Adrenal gland (tissue), 9 donors: ENCODE measurements at regions not wholly inside any gene's neighbourhood (a gene's known extent, or its start where the extent isn't known, plus 50 kb on each side); places are given as distances from the start of the nearest gene placed in this dataset.

Experiments
- DNase-seq, 7 donors: peaks; one replicate each; pipeline ENCODE4 v3.0.0-alpha.2; 2019 to 2020
- H3K27ac ChIP-seq, 5 donors: fragments of 200-600 bp; sonication (generic) in 4 of 5; 1 replicate in 3 of 5; 2 replicates in 2 of 5; pipeline versions ENCODE4 v1.5.1 to v1.8.0; 2016 to 2020; ENCODE audit warnings: mild to moderate bottlenecking in 1 of 5
- H3K27me3 ChIP-seq: fragments of 200-600 bp; 2 replicates; pipeline ENCODE4 v1.8.0; 2021
- H3K36me3 ChIP-seq, 2 donors: fragments of 200-600 bp; replicated peaks in 1 of 2; 1 replicate in 1 of 2; 2 replicates in 1 of 2; pipeline versions ENCODE4 v1.5.1 to v1.8.0; 2018 to 2022
- H3K4me1 ChIP-seq, 2 donors: fragments of 200-600 bp; replicated peaks in 1 of 2; 1 replicate in 1 of 2; 2 replicates in 1 of 2; pipeline versions ENCODE4 v1.5.1 to v1.8.0; 2018 to 2021
- H3K4me3 ChIP-seq, 4 donors: fragments of 200-600 bp; sonication (generic) in 3 of 4; one replicate each; pipeline ENCODE4 v1.5.1; 2016 to 2018
- H3K9me3 ChIP-seq, 3 donors: fragments of 200-600 bp; sonication (generic) in 1 of 3; replicated peaks in 1 of 3; 1 replicate in 2 of 3; 2 replicates in 1 of 3; pipeline versions ENCODE4 v1.5.1 to v1.8.0; 2016 to 2021
- CTCF ChIP-seq, 6 experiments: fragments of 450-650 bp in 4 of 6; fragments of 200-600 bp in 2 of 6; sonication (generic) in 1 of 6; IDR thresholded peaks; 1 replicate in 5 of 6; 2 replicates in 1 of 6; pipeline versions ENCODE4 v1.5.1 to v1.8.0; 2016 to 2021; ENCODE audit warnings: antibody characterized with exemption in 6 of 6, mild to moderate bottlenecking in 2 of 6, moderate library complexity in 1 of 6
- POLR2A ChIP-seq, 2 donors: fragments of 450-650 bp; IDR thresholded peaks; one replicate each; pipeline ENCODE4 v1.6.1; 2017; ENCODE audit warnings: antibody characterized with exemption in 2 of 2, mild to moderate bottlenecking in 2 of 2, moderate library complexity in 1 of 2
- WGBS, 4 donors: extraction: QIAGEN DNeasy Blood & Tissue Kit in 2 of 4; methylation state at CpG; one replicate each; pipeline versions ENCODE4 v1.1.5 to v1.1.7; 2013 to 2017; 5-methylcytosine and 5-hydroxymethylcytosine counted together
- intact Hi-C, 2 donors: fragments of 100-400 bp; cut with DNase I; formaldehyde crosslinking; loops; one replicate each; pipeline versions ENCODE4 v1.14.1 to v1.15.0; 2022 to 2023
- donor health status: healthy with polysubstance abuse.
- donor health status: Bipolar disorder and iron deficiency.
- donor health status: DM: yes; HTN: yes; CAD: no.
- donor health status: DM: no; HTN: no; CAD: no.
- donor health status: DM: no; HTN: no; CAD: no.

- Histone ChIP-seq H3K9me3 (peaks cover 0 to 5% (median 0%) of the 10 kb centered on the region in 3 donors), H3K27ac (no peak overlapping the region), H3K4me1 (no peaks in the 10 kb centered on the region), H3K27me3 (no peaks in the 10 kb centered on the region), H3K36me3 (no peaks in the 10 kb centered on the region), H3K4me3 (no peak overlapping the region)
- 62 to 90% (median 77%) methylated on average over 2 of the region's 2 CpGs for WGBS, 4 donors
- no peak for DNase-seq
- intact Hi-C loops: no loop called here
- TF ChIP-seq POLR2A (IDR thresholded peaks at IDR 0.05): no peak
- TF ChIP-seq CTCF (IDR thresholded peaks at IDR 0.05): no peak
These were observed 102.1 kb upstream of the SLC5A12 start for GRCh38 chr11:26823963-26824362.

GRCh38 chr11:26827567-26828081 lies 105.8 kb upstream of the SLC5A12 start:
- WGBS, 4 donors: 62 to 72% (median 67%) methylated on average over 10 of the region's 10 CpGs
- intact Hi-C loops: no loop called here

GRCh38 chr11:26828288-26828687 lies 106.4 kb upstream of the SLC5A12 start:
- DNase-seq: no peak
- H3K9me3 ChIP-seq: peaks cover 0 to 5% (median 0%) of the 10 kb centered on the region in 3 donors
- no peaks in the 10 kb centered on the region for H3K4me1 ChIP-seq
- 43 to 76% (median 63%) methylated on average over 2 of the region's 2 CpGs for WGBS, 4 donors
- no peak for TF ChIP-seq CTCF (IDR thresholded peaks at IDR 0.05)
- TF ChIP-seq POLR2A (IDR thresholded peaks at IDR 0.05): no peak
- no peaks in the 10 kb centered on the region for H3K36me3 ChIP-seq
- H3K4me3 ChIP-seq: no peak overlapping the region
- no peak overlapping the region for H3K27ac ChIP-seq
- intact Hi-C loops: no loop called here
- no peaks in the 10 kb centered on the region for H3K27me3 ChIP-seq

More at GRCh38 chr11:26827567-26828081, 105.8 kb upstream of the SLC5A12 start:
- Histone ChIP-seq H3K36me3 (no peaks in the 10 kb centered on the region), H3K4me3 (no peak overlapping the region), H3K27ac (no peak overlapping the region), H3K27me3 (no peaks in the 10 kb centered on the region), H3K9me3 (peaks cover 0 to 5% (median 0%) of the 10 kb centered on the region in 3 donors), H3K4me1 (no peaks in the 10 kb centered on the region)
- TF ChIP-seq CTCF (IDR thresholded peaks at IDR 0.05) (no peak), POLR2A (IDR thresholded peaks at IDR 0.05) (no peak)
- no peak for DNase-seq

- no peaks in the 10 kb centered on the region for H3K27me3 ChIP-seq
- no peaks in the 10 kb centered on the region for H3K36me3 ChIP-seq
- no peak overlapping the region for H3K27ac ChIP-seq
- intact Hi-C loops: no loop called here
- 54 to 76% (median 60%) methylated on average over 1 of the region's 1 CpG for WGBS, 4 donors
- DNase-seq: no peak
- H3K4me3 ChIP-seq: no peak overlapping the region
- no peaks in the 10 kb centered on the region for H3K4me1 ChIP-seq
- TF ChIP-seq POLR2A (IDR thresholded peaks at IDR 0.05) (no peak), CTCF (IDR thresholded peaks at IDR 0.05) (no peak)
- H3K9me3 ChIP-seq: no peaks in the 10 kb centered on the region
These were observed 108.4 kb upstream of the SLC5A12 start for GRCh38 chr11:26830218-26830617.
